ENCODE measurements at regions not wholly inside any gene's neighbourhood (a gene's known extent, or its start where the extent isn't known, plus 50 kb on each side); places are given as distances from the start of the nearest gene placed in this dataset.

- DNase-seq (ENCODE audit: extremely low read depth in 1 of 11, low read depth in 9 of 11, low spot score in 4 of 11) = no peak
Observed at GRCh38 chr10:3427347-3427746, 254.8 kb upstream of the PITRM1 start.

- peak in 2 of 11 donors; percentile 24 to 48 for DNase-seq (ENCODE audit: extremely low read depth in 1 of 11, low read depth in 9 of 11, low spot score in 4 of 11)
Observed at GRCh38 chr10:3426190-3426845, 253.7 kb upstream of the PITRM1 start.

GRCh38 chr10:3425716-3426115, 253.1 kb upstream of the PITRM1 start:
- no peak for DNase-seq (ENCODE audit: extremely low read depth in 1 of 11, low read depth in 9 of 11, low spot score in 4 of 11)

GRCh38 chr10:3425261-3425660, 252.7 kb upstream of the PITRM1 start:
- no peak for DNase-seq (ENCODE audit: extremely low read depth in 1 of 11, low read depth in 9 of 11, low spot score in 4 of 11)

GRCh38 chr10:3424111-3424851, 251.7 kb upstream of the PITRM1 start:
- no peak for DNase-seq (ENCODE audit: extremely low read depth in 1 of 11, low read depth in 9 of 11, low spot score in 4 of 11)

- no peak for DNase-seq (ENCODE audit: extremely low read depth in 1 of 11, low read depth in 9 of 11, low spot score in 4 of 11)
Observed at GRCh38 chr10:3423384-3423783, 250.8 kb upstream of the PITRM1 start.

GRCh38 chr10:3422282-3422681, 249.7 kb upstream of the PITRM1 start:
- DNase-seq (ENCODE audit: extremely low read depth in 1 of 11, low read depth in 9 of 11, low spot score in 4 of 11) = no peak

- no peak for DNase-seq (ENCODE audit: extremely low read depth in 1 of 11, low read depth in 9 of 11, low spot score in 4 of 11)
Observed at GRCh38 chr10:3421537-3422257, 249.1 kb upstream of the PITRM1 start.

- DNase-seq (ENCODE audit: extremely low read depth in 1 of 11, low read depth in 9 of 11, low spot score in 4 of 11) = no peak
Observed at GRCh38 chr10:3420527-3421469, 248.2 kb upstream of the PITRM1 start.

- no peak for DNase-seq (ENCODE audit: extremely low read depth in 1 of 11, low read depth in 9 of 11, low spot score in 4 of 11)
Observed at GRCh38 chr10:3419719-3420495, 247.3 kb upstream of the PITRM1 start.

GRCh38 chr10:3418926-3419325, 246.3 kb upstream of the PITRM1 start:
- no peak for DNase-seq (ENCODE audit: extremely low read depth in 1 of 11, low read depth in 9 of 11, low spot score in 4 of 11)

- peak in 2 of 11 donors; percentile 20 to 46 for DNase-seq (ENCODE audit: extremely low read depth in 1 of 11, low read depth in 9 of 11, low spot score in 4 of 11)
Observed at GRCh38 chr10:3418041-3418754, 245.6 kb upstream of the PITRM1 start.

GRCh38 chr10:3417096-3417495, 244.5 kb upstream of the PITRM1 start:
- no peak for DNase-seq (ENCODE audit: extremely low read depth in 1 of 11, low read depth in 9 of 11, low spot score in 4 of 11)

- no peak for DNase-seq (ENCODE audit: extremely low read depth in 1 of 11, low read depth in 9 of 11, low spot score in 4 of 11)
Observed at GRCh38 chr10:3415878-3416605, 243.5 kb upstream of the PITRM1 start.

GRCh38 chr10:3415038-3415736, 242.6 kb upstream of the PITRM1 start:
- no peak for DNase-seq (ENCODE audit: extremely low read depth in 1 of 11, low read depth in 9 of 11, low spot score in 4 of 11)

- no peak for DNase-seq (ENCODE audit: extremely low read depth in 1 of 11, low read depth in 9 of 11, low spot score in 4 of 11)
Observed at GRCh38 chr10:3414667-3415023, 242.1 kb upstream of the PITRM1 start.

All from renal cortex interstitium (tissue), 11 donors.